K562 (cell line): ENCODE measurements at regions not wholly inside any gene's neighbourhood (a gene's known extent, or its start where the extent isn't known, plus 50 kb on each side); places are given as distances from the start of the nearest gene placed in this dataset.

Source experiments
- AFF1 ChIP-seq, 2 experiments: fragments of 450-650 bp; IDR thresholded peaks; 2 replicates each; pipeline ENCODE4 v1.6.1; 2018; ENCODE audit warnings: mild to moderate bottlenecking in 2 of 2, low read depth in 1 of 2; ENCODE audit not compliant: partially characterized antibody in 2 of 2
- ATF3 ChIP-seq, 2 experiments: fragments of 450-650 bp in 1 of 2; sonication (generic) in 1 of 2; formaldehyde crosslinking in 1 of 2; IDR thresholded peaks in 1 of 2; conservative IDR thresholded peaks in 1 of 2; 2 replicates each; pipeline versions ENCODE4 v1.6.1 to v1.8.1; 2016 to 2023; ENCODE audit warnings: mild to moderate bottlenecking in 2 of 2, moderate library complexity in 2 of 2, inconsistent platforms in 1 of 2, missing genetic modification reagents in 1 of 2
- CTCF ChIP-seq, 3 experiments: IDR thresholded peaks in 2 of 3; conservative IDR thresholded peaks in 1 of 3; 2 replicates each; pipeline ENCODE4 v1.5.1; 2011 to 2012; ENCODE audit warnings: low read length in 3 of 3, mild to moderate bottlenecking in 3 of 3, control low read depth in 2 of 3, improper control_type of control experiment in 1 of 3, inconsistent platforms in 1 of 3, low read depth in 1 of 3, mixed read lengths in 1 of 3, moderate library complexity in 1 of 3; ENCODE audit not compliant: insufficient read depth in 2 of 3
- E2F5 ChIP-seq: sonication (generic); formaldehyde crosslinking; IDR thresholded peaks from 2 replicates; pipeline ENCODE4 v1.8.0; 2022; ENCODE audit warnings: mild to moderate bottlenecking, missing genetic modification reagents
- PBX2 ChIP-seq, 2 experiments: IDR thresholded peaks in 1 of 2; conservative IDR thresholded peaks in 1 of 2; 2 replicates each; pipeline ENCODE4 v1.6.1; 2016; ENCODE audit warnings: low read depth in 2 of 2, mild to moderate bottlenecking in 1 of 2, missing compliant biosample characterization in 1 of 2, missing genetic modification characterization in 1 of 2, moderate library complexity in 1 of 2
- POLR2AphosphoS2 ChIP-seq: IDR thresholded peaks from 2 replicates; pipeline ENCODE4 v1.6.1; 2012; ENCODE audit warnings: low read length, improper control_type of control experiment
- POLR2AphosphoS5 ChIP-seq: IDR thresholded peaks from 2 replicates; pipeline ENCODE4 v1.6.1; 2011; ENCODE audit warnings: mild to moderate bottlenecking, low read depth, low read length, moderate library complexity; ENCODE audit not compliant: control insufficient read depth, insufficient read depth
- TFAP4 ChIP-seq: sonication (generic); formaldehyde crosslinking; IDR thresholded peaks from 2 replicates; pipeline ENCODE4 v1.8.0; 2022; ENCODE audit warnings: missing genetic modification reagents, mild to moderate bottlenecking, moderate library complexity, borderline replicate concordance
- YBX1 ChIP-seq: fragments of 450-650 bp; IDR thresholded peaks from 2 replicates; pipeline ENCODE4 v1.7.1; 2016; ENCODE audit warnings: mild to moderate bottlenecking

- TF ChIP-seq CTCF (IDR thresholded peaks at IDR 0.05 in 2 of 3, conservative IDR thresholded peaks at IDR 0.05 in 1 of 3; ENCODE audit: insufficient read depth in 2 of 3, low read depth in 1 of 3, low read length in 3 of 3) = no peak
- no peak for TF ChIP-seq YBX1
- no peak for TF ChIP-seq TFAP4 (CRISPR knock-in tag)
- no peak for TF ChIP-seq POLR2AphosphoS2
- TF ChIP-seq PBX2 (CRISPR knock-in tag; IDR thresholded peaks at IDR 0.05; ENCODE audit: low read depth) = no peak
- no peak for TF ChIP-seq PBX2 (tag; conservative IDR thresholded peaks at IDR 0.05; ENCODE audit: low read depth)
- no peak for TF ChIP-seq AFF1 (IDR thresholded peaks at IDR 0.05; ENCODE audit: low read depth in 1 of 2, partially characterized antibody in 2 of 2)
- TF ChIP-seq ATF3 (IDR thresholded peaks at IDR 0.05) = no peak
- no peak for TF ChIP-seq ATF3 (CRISPR knock-in tag; conservative IDR thresholded peaks at IDR 0.05)
- TF ChIP-seq E2F5 (CRISPR knock-in tag) = no peak
- no peak for TF ChIP-seq POLR2AphosphoS5
Observed at GRCh38 chr1:233732206-233732605, 118.3 kb downstream of the KCNK1 start.
